HepG2 (cell line): ENCODE measurements at regions not wholly inside any gene's neighbourhood (a gene's known extent, or its start where the extent isn't known, plus 50 kb on each side); places are given as distances from the start of the nearest gene placed in this dataset.

Experiments
- ATAC-seq: fragments of 200-7000 bp; cut with Tn5 transposase; 3 replicates; pipeline ENCODE4 v1.9.1; 2020; ENCODE audit warnings: mild to moderate bottlenecking, moderate library complexity
- BruUV-seq: library from RNA; stranded (reverse); fragments of 400-500 nt; replicated peaks from 2 replicates; lab custom pipeline; 2021; lab: Mats Ljungman, UMichigan
- CTCF ChIA-PET: fragments of 300-600 bp; formaldehyde crosslinking; extraction: SDS; loops from one replicate; lab custom pipeline; 2021; ENCODE audit warnings: low total read pairs, inconsistent platforms, low intra/inter-chr PET ratio; lab: Yijun Ruan, JAX
- POLR2A ChIA-PET: fragments of 350-600 bp; sonication (Branson Sonifier 250); formaldehyde crosslinking; loops from one replicate; lab custom pipeline; 2020; ENCODE audit warnings: antibody characterized with exemption, inconsistent platforms; lab: Yijun Ruan, JAX
- DNase-seq: peaks from one replicate; pipeline ENCODE4 v3.0.0-alpha.2; 2015; ENCODE audit warnings: low spot score
- FAIRE-seq: peaks from 3 replicates; lab custom pipeline; 2011; peaks lifted over from hg19 to GRCh38; lab: Jason Lieb, UNC
- H2AFZ ChIP-seq: one replicate; pipeline ENCODE4 v1.6.1; 2011; ENCODE audit warnings: low read length, inconsistent platforms
- H3K27ac ChIP-seq: fragments of 300-600 bp; 3 replicates; pipeline ENCODE4 v1.8.0; 2011; ENCODE audit warnings: mixed run types, mild to moderate bottlenecking, mixed read lengths, low read length, inconsistent platforms; ENCODE audit not compliant: insufficient read depth; ENCODE audit errors: extremely low read length
- H3K27me3 ChIP-seq, 2 experiments: fragments of 200-600 bp in 1 of 2; 2 replicates in 1 of 2; 3 replicates in 1 of 2; pipeline versions ENCODE4 v1.6.0 to v1.8.0; 2011; ENCODE audit warnings: low read length in 2 of 2, mild to moderate bottlenecking in 2 of 2, moderate library complexity in 2 of 2, inconsistent platforms in 1 of 2; ENCODE audit not compliant: insufficient read depth in 2 of 2, control insufficient read depth in 1 of 2
- H3K36me3 ChIP-seq, 2 experiments: fragments of 200-600 bp in 1 of 2; replicated peaks in 1 of 2; 2 replicates in 1 of 2; 3 replicates in 1 of 2; pipeline versions ENCODE4 v1.5.1 to v1.8.0; 2011; ENCODE audit warnings: low read length in 2 of 2, inconsistent platforms in 1 of 2; ENCODE audit not compliant: insufficient read depth in 2 of 2, control insufficient read depth in 1 of 2
- H3K4me1 ChIP-seq: 2 replicates; pipeline ENCODE4 v1.5.1; 2012; ENCODE audit warnings: low read length, inconsistent platforms; ENCODE audit not compliant: insufficient read depth
- H3K4me2 ChIP-seq: 2 replicates; pipeline ENCODE4 v1.6.0; 2011; ENCODE audit warnings: low read depth, low read length, inconsistent platforms
- H3K4me3 ChIP-seq, 3 experiments: fragments of 200-600 bp in 1 of 3; sonication (generic), shearing (Covaris generic) in 1 of 3; replicated peaks in 1 of 3; 2 replicates each; pipeline ENCODE4 v1.5.1; 2011 to 2016; ENCODE audit warnings: low read length in 3 of 3, inconsistent platforms in 2 of 3, low read depth in 2 of 3, mild to moderate bottlenecking in 2 of 3, control low read depth in 1 of 3, mixed read lengths in 1 of 3; ENCODE audit not compliant: insufficient read depth in 1 of 3
- H3K79me2 ChIP-seq: one replicate; pipeline ENCODE4 v1.6.1; 2011; ENCODE audit warnings: low read length, inconsistent platforms; ENCODE audit not compliant: insufficient read depth
- H3K9ac ChIP-seq: 2 replicates; pipeline ENCODE4 v1.6.0; 2011; ENCODE audit warnings: mild to moderate bottlenecking, low read depth, low read length, inconsistent platforms; ENCODE audit not compliant: insufficient read depth
- H3K9me3 ChIP-seq: 2 replicates; pipeline ENCODE4 v1.5.1; 2012; ENCODE audit warnings: mild to moderate bottlenecking, low read length
- H4K20me1 ChIP-seq: 2 replicates; pipeline ENCODE4 v1.6.0; 2011; ENCODE audit warnings: inconsistent platforms, mild to moderate bottlenecking, low read length, moderate library complexity; ENCODE audit not compliant: insufficient read depth
- ESRRA ChIP-seq: sonication (generic); formaldehyde crosslinking; IDR thresholded peaks from 2 replicates; pipeline ENCODE4 v1.5.1; 2020; ENCODE audit warnings: mild to moderate bottlenecking, low read depth, missing genetic modification reagents
- REST ChIP-seq, 2 experiments: IDR thresholded peaks; 2 replicates each; pipeline ENCODE4 v1.6.1; 2011 to 2012; ENCODE audit warnings: low read length in 2 of 2, borderline replicate concordance in 1 of 2, low read depth in 1 of 2, mild to moderate bottlenecking in 1 of 2, moderate library complexity in 1 of 2
- SMARCC2 ChIP-seq: fragments of 450-650 bp; IDR thresholded peaks from 2 replicates; pipeline ENCODE4 v1.6.1; 2017; ENCODE audit warnings: antibody characterized with exemption, mild to moderate bottlenecking
- ZBTB21 ChIP-seq: sonication (generic); formaldehyde crosslinking; IDR thresholded peaks from 2 replicates; pipeline ENCODE4 v1.4.0; 2020; ENCODE audit warnings: missing genetic modification reagents
- WGBS: methylation state at CpG from one replicate; pipeline ENCODE4 v1.1.6; 2017; ENCODE audit warnings: low lambda C conversion rate; 5-methylcytosine and 5-hydroxymethylcytosine counted together
- in situ Hi-C: cut with HindIII; loops from 2 replicates; pipeline ENCODE4 v1.10.0; 2017; ENCODE audit warnings: low pct_unique_long_range_greater_than_20kb; ENCODE audit not compliant: extremely low pct_ligation_motif_present
- intact Hi-C: fragments of 100-400 bp; cut with micrococcal nuclease; formaldehyde crosslinking; loops from one replicate; pipeline ENCODE4 v1.10.0; 2022; ENCODE audit not compliant: unreplicated experiment

- no peak overlapping the region for H2AFZ ChIP-seq
- no TSS peak for BruUV-seq
- no peaks in the 10 kb centered on the region for H3K79me2 ChIP-seq
- intact Hi-C loops: no loop called here
- H3K36me3 ChIP-seq: no peaks in the 10 kb centered on the region
- H3K27ac ChIP-seq: no peak overlapping the region
- FAIRE-seq (no peak), DNase-seq (no peak), ATAC-seq (no peak)
- H4K20me1 ChIP-seq: no peaks in the 10 kb centered on the region
- H3K4me1 ChIP-seq: no peaks in the 10 kb centered on the region
- 47% methylated on average over 5 of the region's 5 CpGs for WGBS
- no peak overlapping the region for H3K9ac ChIP-seq
- peaks cover 0 to 4% of the 10 kb centered on the region in 2 experiments; a peak in 1 of 5 replicates for H3K27me3 ChIP-seq
- no peaks in the 10 kb centered on the region for H3K9me3 ChIP-seq
- no peak overlapping the region for H3K4me3 ChIP-seq
- POLR2A ChIA-PET: no interaction called here
- no peak overlapping the region for H3K4me2 ChIP-seq
- CTCF ChIA-PET: no interaction called here
- in situ Hi-C loops: no loop called here
- TF ChIP-seq ESRRA (CRISPR knock-in tag) (no peak), REST (IDR thresholded peaks at IDR 0.05; ENCODE audit: borderline replicate concordance in 1 of 2, low read depth in 1 of 2, low read length in 2 of 2) (no peak), SMARCC2 (no peak), ZBTB21 (CRISPR knock-in tag) (no peak)
- TF ChIP-seq, all 625 proteins: peak for 0
Measured at GRCh38 chr2:15828576-15828975, 111.8 kb upstream of the MYCN start.
